ENCODE measurements at regions not wholly inside any gene's neighbourhood (a gene's known extent, or its start where the extent isn't known, plus 50 kb on each side); places are given as distances from the start of the nearest gene placed in this dataset.

GRCh38 chr5:12480487-12480886 is 576.2 kb upstream of the CTNND2 start:
- H3K9me2 ChIP-seq (ENCODE audit: insufficient read depth) = peaks cover 3% of the 10 kb centered on the region; the same call in 1 of the 2 replicates
- H4K20me1 ChIP-seq (replicated peaks; ENCODE audit: insufficient read depth) = no peaks in the 10 kb centered on the region
- H3K79me2 ChIP-seq (replicated peaks; ENCODE audit: insufficient read depth) = no peaks in the 10 kb centered on the region
- H3K4me3 ChIP-seq = no peak overlapping the region
- Mint-ChIP-seq H3K9me3 (peaks cover 8% of the 10 kb centered on the region; the same call in 2 of the 3 replicates), H3K27ac (no peak overlapping the region), H3K36me3 (ENCODE audit: low read depth) (peaks cover 11% of the 10 kb centered on the region), H3K27me3 (ENCODE audit: insufficient read depth, low read depth, poor library complexity) (peaks cover 2% of the 10 kb centered on the region), H3K4me3 (no peak overlapping the region), H3K4me1 (no peaks in the 10 kb centered on the region)
- H3K4me2 ChIP-seq = no peak overlapping the region
- TF ChIP-seq NANOG (IDR thresholded peaks at IDR 0.05; ENCODE audit: borderline replicate concordance) = no peak
- TF ChIP-seq ETS1 (IDR thresholded peaks at IDR 0.05) = no peak
- TF ChIP-seq REST (IDR thresholded peaks at IDR 0.05; ENCODE audit: unreplicated experiment) = no peak
- H3K27me3 ChIP-seq (ENCODE audit: insufficient read depth) = no peaks in the 10 kb centered on the region
- DNase-seq (ENCODE audit: low spot score) (no peak), ATAC-seq (no peak)
- H3F3A ChIP-seq (replicated peaks; ENCODE audit: low read depth) = no peaks in the 10 kb centered on the region
- no peak overlapping the region for H3K27ac ChIP-seq (ENCODE audit: low read depth)
- H3K36me3 ChIP-seq (ENCODE audit: insufficient read depth) = no peaks in the 10 kb centered on the region
- H3K4me1 ChIP-seq (ENCODE audit: insufficient read depth) = no peaks in the 10 kb centered on the region
- H2AFZ ChIP-seq = no peak overlapping the region

GRCh38 chr5:12477554-12477953 is 573.3 kb upstream of the CTNND2 start:
- H3K4me3 Mint-ChIP-seq = no peak overlapping the region
- H3K4me3 ChIP-seq = no peak overlapping the region
- TF ChIP-seq ETS1 (IDR thresholded peaks at IDR 0.05) = no peak
- TF ChIP-seq ZNF114 (CRISPR knock-in tag; IDR thresholded peaks at IDR 0.05) = no peak
- TF ChIP-seq ZNF462 (CRISPR knock-in tag; IDR thresholded peaks at IDR 0.05) = no peak
- no peak for TF ChIP-seq EZH2 (IDR thresholded peaks at IDR 0.05; ENCODE audit: low read depth, unreplicated experiment)
- no peak for TF ChIP-seq CREB1 (CRISPR knock-in tag; IDR thresholded peaks at IDR 0.05; ENCODE audit: low read depth)
- TF ChIP-seq ZNF331 (CRISPR knock-in tag; IDR thresholded peaks at IDR 0.05; ENCODE audit: low read depth) = no peak
- TF ChIP-seq JUNB (IDR thresholded peaks at IDR 0.05; ENCODE audit: unreplicated experiment) = no peak
- no peak for TF ChIP-seq POLR2AphosphoS5 (IDR thresholded peaks at IDR 0.05; ENCODE audit: low read depth)
- TF ChIP-seq EZH2phosphoT487 (IDR thresholded peaks at IDR 0.05; ENCODE audit: unreplicated experiment) = no peak

More at GRCh38 chr5:12477554-12477953, 573.3 kb upstream of the CTNND2 start:
- Histone ChIP-seq H3K27ac (ENCODE audit: low read depth) (no peak overlapping the region), H3K27me3 (ENCODE audit: insufficient read depth) (no peaks in the 10 kb centered on the region), H3K9me2 (ENCODE audit: insufficient read depth) (no peaks in the 10 kb centered on the region), H3K79me2 (replicated peaks; ENCODE audit: insufficient read depth) (no peaks in the 10 kb centered on the region), H2AFZ (no peak overlapping the region), H3F3A (replicated peaks; ENCODE audit: low read depth) (no peaks in the 10 kb centered on the region), H3K4me1 (ENCODE audit: insufficient read depth) (no peaks in the 10 kb centered on the region), H4K20me1 (replicated peaks; ENCODE audit: insufficient read depth) (no peaks in the 10 kb centered on the region), H3K36me3 (ENCODE audit: insufficient read depth) (no peaks in the 10 kb centered on the region), H3K4me2 (no peak overlapping the region)
- Mint-ChIP-seq H3K27me3 (ENCODE audit: insufficient read depth, low read depth, poor library complexity) (no peaks in the 10 kb centered on the region), H3K36me3 (ENCODE audit: low read depth) (no peaks in the 10 kb centered on the region), H3K4me1 (no peaks in the 10 kb centered on the region), H3K27ac (no peak overlapping the region), H3K9me3 (no peaks in the 10 kb centered on the region)
- ATAC-seq = no peak
- no peak for DNase-seq (ENCODE audit: low spot score)

Measured in GM23338 (cell line).